GM13977 (cell line): ENCODE measurements at regions not wholly inside any gene's neighbourhood (a gene's known extent, or its start where the extent isn't known, plus 50 kb on each side); places are given as distances from the start of the nearest gene placed in this dataset.
"Not testable (repeated sequence)": the region's sequence is repeated elsewhere in the genome, so short reads cannot be mapped to it uniquely, and the experiment has no call there.

ENCODE experiments used
- DNase-seq: peaks from one replicate; pipeline ENCODE4 v3.0.0; 2012; ENCODE audit warnings: low spot score
- in situ Hi-C: fragments of 300-500 bp; cut with MboI; formaldehyde crosslinking; loops from one replicate; pipeline ENCODE4 v1.12.0; 2022; ENCODE audit warnings: low sequenced_read_pairs, low pct_unique_long_range_greater_than_20kb, mixed read lengths, inconsistent platforms; ENCODE audit not compliant: unreplicated experiment
- TF ChIP-seq, protein P1 (sequence below): IDR thresholded peaks from 2 replicates; pipeline ENCODE4 v1.5.1; 2012; ENCODE audit warnings: mild to moderate bottlenecking, control low read depth; ENCODE audit not compliant: insufficient read depth; ENCODE audit errors: extremely low read depth, missing control alignments

GRCh38 chr7:113314594-113314993, 196.2 kb upstream of the SMIM30 start:
- TF ChIP-seq, protein P1, sequence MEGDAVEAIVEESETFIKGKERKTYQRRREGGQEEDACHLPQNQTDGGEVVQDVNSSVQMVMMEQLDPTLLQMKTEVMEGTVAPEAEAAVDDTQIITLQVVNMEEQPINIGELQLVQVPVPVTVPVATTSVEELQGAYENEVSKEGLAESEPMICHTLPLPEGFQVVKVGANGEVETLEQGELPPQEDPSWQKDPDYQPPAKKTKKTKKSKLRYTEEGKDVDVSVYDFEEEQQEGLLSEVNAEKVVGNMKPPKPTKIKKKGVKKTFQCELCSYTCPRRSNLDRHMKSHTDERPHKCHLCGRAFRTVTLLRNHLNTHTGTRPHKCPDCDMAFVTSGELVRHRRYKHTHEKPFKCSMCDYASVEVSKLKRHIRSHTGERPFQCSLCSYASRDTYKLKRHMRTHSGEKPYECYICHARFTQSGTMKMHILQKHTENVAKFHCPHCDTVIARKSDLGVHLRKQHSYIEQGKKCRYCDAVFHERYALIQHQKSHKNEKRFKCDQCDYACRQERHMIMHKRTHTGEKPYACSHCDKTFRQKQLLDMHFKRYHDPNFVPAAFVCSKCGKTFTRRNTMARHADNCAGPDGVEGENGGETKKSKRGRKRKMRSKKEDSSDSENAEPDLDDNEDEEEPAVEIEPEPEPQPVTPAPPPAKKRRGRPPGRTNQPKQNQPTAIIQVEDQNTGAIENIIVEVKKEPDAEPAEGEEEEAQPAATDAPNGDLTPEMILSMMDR: no peak
- no peak for DNase-seq
- in situ Hi-C loops: no loop called here

- no peak for DNase-seq
- TF ChIP-seq, protein P1: no peak
- in situ Hi-C loops: no loop called here
Observed at GRCh38 chr7:113308399-113308798, 190.0 kb upstream of the SMIM30 start.

GRCh38 chr7:113307147-113307546, 188.8 kb upstream of the SMIM30 start:
- in situ Hi-C loops: no loop called here
- TF ChIP-seq, protein P1: no peak

DNA sequence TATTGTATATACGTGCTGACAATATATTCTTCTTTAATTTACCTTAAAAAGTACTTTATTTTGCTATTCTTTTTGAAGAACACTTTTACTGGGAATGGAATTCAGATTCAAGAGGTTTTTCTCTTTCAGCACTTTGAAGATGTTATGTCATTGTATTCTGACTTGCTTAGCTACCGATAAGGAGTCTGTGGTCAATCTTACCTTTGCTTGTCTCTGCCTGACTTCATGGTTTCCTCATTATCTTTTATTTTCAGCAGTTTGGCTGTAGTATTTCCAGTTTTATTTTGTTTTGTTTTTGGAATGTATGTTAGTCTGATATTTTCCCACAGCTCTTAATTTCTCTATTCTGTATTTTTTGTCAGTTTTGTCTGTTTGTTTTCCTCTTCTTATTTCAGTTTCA, 187.9 kb upstream of the SMIM30 start:
- DNase-seq: no peak
- in situ Hi-C loops: no loop called here
- TF ChIP-seq, protein P1: no peak

More at GRCh38 chr7:113307147-113307546, 188.8 kb upstream of the SMIM30 start:
- no peak for DNase-seq

GRCh38 chr7:113304104-113304503, 185.8 kb upstream of the SMIM30 start:
- TF ChIP-seq, protein P1: no peak
- in situ Hi-C loops: no loop called here
- no peak for DNase-seq

DNA sequence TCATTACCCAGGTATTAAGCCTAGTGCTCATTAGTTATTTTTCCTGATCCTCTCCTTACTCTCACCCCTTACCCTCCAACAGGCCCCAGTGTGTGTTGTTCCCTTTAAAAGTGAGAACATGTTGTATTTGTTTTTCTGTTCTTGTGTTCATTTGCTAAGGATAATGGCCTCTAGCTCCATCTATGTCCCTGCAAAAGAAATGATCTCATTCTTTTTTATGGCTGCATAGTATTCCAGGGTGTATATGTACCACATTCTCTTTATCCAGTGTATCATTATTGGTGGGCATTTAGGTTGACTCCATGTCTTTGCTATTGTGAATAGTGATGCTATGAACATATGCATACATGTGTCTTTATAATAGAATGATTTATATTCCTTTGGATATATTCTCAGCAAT, 185.0 kb upstream of the SMIM30 start:
- in situ Hi-C loops: not testable (repeated sequence)

DNA sequence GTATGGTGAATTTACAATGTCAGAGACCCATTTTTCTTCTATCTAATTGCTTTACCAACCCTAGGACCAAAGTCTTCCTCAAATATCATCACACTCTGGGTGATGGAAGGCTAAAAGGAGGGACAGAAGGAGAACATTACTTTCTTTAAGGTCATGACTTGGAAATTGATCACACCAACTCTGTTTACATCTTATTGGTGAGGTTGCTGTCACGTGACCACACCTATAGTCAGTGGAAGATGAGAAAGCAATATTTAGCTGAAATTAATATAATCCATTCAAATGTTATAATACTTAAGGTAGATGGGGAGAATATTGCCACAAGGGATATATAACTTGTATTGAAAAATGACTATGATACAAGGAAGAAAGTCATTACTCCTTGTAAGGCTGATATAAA, 183.6 kb upstream of the SMIM30 start:
- TF ChIP-seq, protein P1: no peak
- in situ Hi-C loops: no loop called here
- DNase-seq: no peak

More for the DNA sequence above, 185.0 kb upstream of the SMIM30 start:
- DNase-seq: not testable (repeated sequence)
